ENCODE measurements at regions not wholly inside any gene's neighbourhood (a gene's known extent, or its start where the extent isn't known, plus 50 kb on each side); places are given as distances from the start of the nearest gene placed in this dataset.

DNA sequence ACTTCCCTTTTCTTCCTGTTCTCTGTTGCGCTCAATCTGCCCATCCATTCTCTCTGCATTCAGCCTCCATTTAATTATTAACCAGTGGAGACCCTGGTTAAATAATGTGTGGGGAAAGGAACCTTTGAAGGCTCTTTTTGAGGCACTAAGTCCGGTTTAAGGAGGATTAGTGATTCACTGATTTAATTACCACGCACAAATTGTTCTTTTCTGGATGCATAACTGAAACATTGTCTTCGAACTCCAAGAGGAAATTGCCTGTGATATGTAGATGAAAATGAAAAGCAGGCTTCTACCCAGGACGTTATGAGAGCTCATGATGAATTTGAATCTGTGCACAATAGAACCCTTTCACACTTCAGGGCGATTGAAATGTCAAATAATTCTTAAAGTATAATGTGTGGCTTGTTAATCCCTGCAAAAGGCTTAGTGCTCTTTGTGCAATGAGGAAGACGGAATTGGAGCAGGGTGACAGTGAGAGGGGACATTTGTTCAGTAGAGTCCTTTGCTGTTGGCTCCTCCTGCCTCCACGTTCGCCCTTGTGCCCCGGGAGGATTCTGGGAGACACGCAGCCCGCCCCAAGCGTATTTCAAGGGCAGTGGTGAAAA lies 51.1 kb upstream of the ZNF236 start:
- in situ Hi-C loops (cut with HindIII; ENCODE audit: low pct_unique_long_range_greater_than_20kb, low sequenced_read_pairs) = no loop called here
- DNase-seq (ENCODE audit: low read depth, low spot score) = peak; percentile 93

GRCh38 chr18:76767954-76768353 lies 54.4 kb upstream of the ZNF236 start:
- no peak for DNase-seq (ENCODE audit: low read depth, low spot score)
- in situ Hi-C loops (cut with HindIII; ENCODE audit: low pct_unique_long_range_greater_than_20kb, low sequenced_read_pairs) = no loop called here

DNA sequence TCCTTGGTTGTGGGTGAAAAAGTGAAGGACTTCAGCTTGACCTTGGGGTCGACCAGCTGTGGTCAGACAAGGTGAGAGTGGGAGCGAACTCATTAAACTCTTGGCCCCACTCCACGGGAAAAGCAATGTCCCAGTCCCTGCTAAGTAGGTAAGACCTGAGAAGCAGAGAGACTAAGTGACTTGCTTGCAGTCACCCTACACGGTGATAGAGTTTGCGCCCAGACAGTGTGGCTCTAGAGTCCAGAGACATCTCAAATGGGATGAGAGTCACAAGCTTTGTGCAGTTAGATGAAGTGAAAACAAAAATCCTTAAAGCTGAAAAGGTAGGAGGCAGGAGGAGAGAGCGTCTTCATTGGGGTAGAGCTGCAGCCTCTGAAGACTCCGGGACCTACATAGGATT lies 55.9 kb upstream of the ZNF236 start:
- in situ Hi-C loops (cut with HindIII; ENCODE audit: low pct_unique_long_range_greater_than_20kb, low sequenced_read_pairs) = no loop called here
- no peak for DNase-seq (ENCODE audit: low read depth, low spot score)

DNA sequence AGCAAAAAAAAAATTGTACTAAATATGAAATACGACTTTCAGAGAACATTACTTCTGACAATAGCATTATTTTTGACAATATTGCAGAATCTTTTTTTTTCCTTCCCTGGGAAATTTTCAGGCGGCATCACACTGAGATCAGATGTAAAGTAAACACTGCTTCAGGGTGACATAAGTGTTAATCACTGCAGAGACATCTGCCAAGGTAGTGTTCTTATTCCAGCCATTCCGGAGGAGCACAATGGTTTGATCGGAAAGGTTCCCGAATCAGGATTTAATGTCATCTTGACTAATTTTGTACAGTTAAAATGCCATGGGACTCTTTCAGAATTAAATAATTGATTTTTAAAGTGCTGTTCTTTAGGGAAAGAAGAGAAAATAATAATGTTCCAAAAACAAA lies 56.7 kb upstream of the ZNF236 start:
- no peak for DNase-seq (ENCODE audit: low read depth, low spot score)
- in situ Hi-C loops (cut with HindIII; ENCODE audit: low pct_unique_long_range_greater_than_20kb, low sequenced_read_pairs) = no loop called here

- DNase-seq (ENCODE audit: low read depth, low spot score) = no peak
- in situ Hi-C loops (cut with HindIII; ENCODE audit: low pct_unique_long_range_greater_than_20kb, low sequenced_read_pairs) = no loop called here
Measured at GRCh38 chr18:76764291-76764901, 58.0 kb upstream of the ZNF236 start.

GRCh38 chr18:76759056-76759455 lies 63.3 kb upstream of the ZNF236 start:
- in situ Hi-C loops (cut with HindIII; ENCODE audit: low pct_unique_long_range_greater_than_20kb, low sequenced_read_pairs) = no loop called here
- no peak for DNase-seq (ENCODE audit: low read depth, low spot score)

GRCh38 chr18:76757925-76758324 lies 64.4 kb upstream of the ZNF236 start:
- no peak for DNase-seq (ENCODE audit: low read depth, low spot score)
- in situ Hi-C loops (cut with HindIII; ENCODE audit: low pct_unique_long_range_greater_than_20kb, low sequenced_read_pairs) = no loop called here

DNA sequence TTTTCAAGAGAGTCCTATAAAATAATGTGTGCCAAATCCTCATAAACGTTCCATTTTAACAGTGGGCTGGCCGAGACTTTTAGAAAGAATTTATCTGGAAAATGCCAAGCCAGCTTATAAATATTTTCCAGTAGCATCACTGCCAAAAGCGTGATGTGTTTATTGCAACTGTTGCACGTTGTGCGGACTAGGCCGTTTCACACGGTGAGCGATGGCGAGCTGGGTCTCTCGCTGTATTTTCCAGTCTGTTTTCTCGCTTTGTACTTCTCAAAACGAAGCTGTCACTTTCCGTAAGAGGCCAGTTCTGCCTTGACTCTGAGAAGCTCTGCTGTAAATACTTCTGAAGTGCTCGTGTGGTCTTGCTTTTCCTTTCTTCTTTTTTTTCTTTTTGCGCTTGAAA lies 65.0 kb upstream of the ZNF236 start:
- in situ Hi-C loops (cut with HindIII; ENCODE audit: low pct_unique_long_range_greater_than_20kb, low sequenced_read_pairs) = no loop called here
- no peak for DNase-seq (ENCODE audit: low read depth, low spot score)

DNA sequence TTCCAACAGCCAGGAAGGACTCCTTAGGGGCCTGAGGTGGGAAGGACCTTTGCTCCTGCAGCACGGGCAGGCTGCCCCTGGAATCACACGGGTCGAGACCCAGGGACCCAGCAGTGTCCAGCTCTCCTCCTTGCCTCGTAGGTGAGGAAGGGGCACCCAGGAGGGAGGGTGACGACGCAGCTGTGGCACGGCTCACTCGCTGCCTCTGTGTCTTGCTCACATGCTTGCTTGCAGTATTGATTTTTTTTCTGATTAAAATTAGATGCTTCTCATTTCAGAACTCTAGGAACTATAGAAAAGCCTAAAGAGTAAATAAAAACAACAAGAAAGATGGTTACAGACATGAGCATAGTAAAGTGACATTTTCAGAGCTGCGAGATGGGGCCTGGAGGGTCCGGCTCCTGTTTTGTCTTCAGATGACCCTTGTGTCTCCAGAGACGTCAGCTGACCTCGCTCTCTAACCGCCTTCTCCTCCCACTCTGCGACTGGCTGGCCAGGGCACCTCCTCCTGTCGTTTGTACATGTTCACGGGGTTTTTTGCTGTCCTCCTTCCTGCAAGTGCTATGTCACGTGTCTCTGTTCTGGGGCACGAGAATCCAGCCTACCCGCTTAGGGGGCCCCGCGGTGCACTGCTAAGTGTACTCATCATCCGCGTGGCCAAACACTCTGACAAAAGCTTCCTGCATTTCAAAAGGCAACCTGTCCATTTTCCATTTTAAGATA lies 65.7 kb upstream of the ZNF236 start:
- in situ Hi-C loops (cut with HindIII; ENCODE audit: low pct_unique_long_range_greater_than_20kb, low sequenced_read_pairs) = no loop called here
- DNase-seq (ENCODE audit: low read depth, low spot score) = peak; percentile 4

GRCh38 chr18:76754351-76754750 lies 68.0 kb upstream of the ZNF236 start:
- no peak for DNase-seq (ENCODE audit: low read depth, low spot score)
- in situ Hi-C loops (cut with HindIII; ENCODE audit: low pct_unique_long_range_greater_than_20kb, low sequenced_read_pairs) = no loop called here

DNA sequence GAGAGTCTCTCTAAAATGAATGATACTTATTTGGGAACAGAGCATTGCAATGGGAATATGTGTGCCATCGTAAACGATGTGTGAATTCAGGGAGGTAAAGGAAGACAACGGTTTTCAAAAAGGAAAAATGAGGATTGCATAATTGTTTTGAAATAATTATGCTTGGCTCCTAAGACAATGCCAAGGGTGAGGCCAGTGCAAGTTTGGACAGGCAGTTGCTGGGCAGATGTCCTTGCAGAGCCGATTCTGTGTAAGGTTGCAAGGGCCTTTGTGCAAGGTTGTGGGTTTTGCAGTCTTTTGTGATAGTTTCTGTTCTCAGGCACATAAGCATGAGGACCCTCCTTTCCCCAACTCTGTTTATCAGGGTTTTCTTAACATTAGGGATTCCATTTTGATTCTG lies 70.0 kb upstream of the ZNF236 start:
- in situ Hi-C loops (cut with HindIII; ENCODE audit: low pct_unique_long_range_greater_than_20kb, low sequenced_read_pairs) = no loop called here
- no peak for DNase-seq (ENCODE audit: low read depth, low spot score)

DNA sequence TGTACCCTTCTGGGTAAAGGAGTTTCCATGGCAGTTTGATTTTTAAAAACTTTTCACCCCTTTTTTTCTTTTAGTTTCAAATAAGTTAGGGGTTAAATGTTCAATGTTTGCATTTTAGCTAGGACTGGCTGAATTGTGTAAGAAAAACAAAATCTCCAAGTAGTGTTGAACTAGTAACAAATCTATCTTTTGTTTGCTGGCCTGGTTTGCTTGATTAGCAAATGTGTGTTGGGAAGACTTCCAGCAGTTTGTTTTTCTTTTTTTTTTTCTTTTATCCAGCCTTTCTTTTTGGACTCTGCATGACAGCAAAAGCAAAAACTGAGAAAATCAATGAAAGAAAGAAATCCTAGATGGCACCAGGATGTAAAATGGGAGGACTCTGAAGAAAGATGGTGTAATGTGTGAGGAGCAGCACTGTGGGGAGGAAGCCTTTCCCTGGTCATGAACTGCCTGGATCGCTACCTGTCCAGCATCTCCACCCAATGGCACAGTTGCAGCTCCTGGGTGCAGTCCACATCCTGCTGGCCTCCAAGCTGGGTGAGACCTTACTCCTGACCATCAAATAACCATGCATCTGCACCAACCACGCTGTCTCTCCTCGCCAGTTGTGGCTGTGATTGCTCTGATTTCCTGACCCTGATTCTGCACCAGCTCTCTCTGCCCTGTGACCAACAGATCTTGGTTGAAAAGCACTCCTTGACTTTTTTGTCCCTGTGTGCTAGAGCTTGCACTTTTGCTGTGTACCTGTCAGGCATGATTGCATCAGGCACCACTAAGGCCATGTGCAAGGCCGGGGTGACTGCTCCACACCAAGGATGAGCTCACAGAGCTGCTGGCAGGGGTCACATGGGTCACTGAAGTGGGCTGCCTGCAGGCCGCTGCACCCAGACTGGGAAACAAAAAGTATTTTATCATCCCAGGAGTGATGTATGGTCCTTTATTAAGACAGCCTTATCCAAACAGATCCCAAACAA lies 71.2 kb upstream of the ZNF236 start:
- in situ Hi-C loops (cut with HindIII; ENCODE audit: low pct_unique_long_range_greater_than_20kb, low sequenced_read_pairs) = no loop called here
- no peak for DNase-seq (ENCODE audit: low read depth, low spot score)

DNA sequence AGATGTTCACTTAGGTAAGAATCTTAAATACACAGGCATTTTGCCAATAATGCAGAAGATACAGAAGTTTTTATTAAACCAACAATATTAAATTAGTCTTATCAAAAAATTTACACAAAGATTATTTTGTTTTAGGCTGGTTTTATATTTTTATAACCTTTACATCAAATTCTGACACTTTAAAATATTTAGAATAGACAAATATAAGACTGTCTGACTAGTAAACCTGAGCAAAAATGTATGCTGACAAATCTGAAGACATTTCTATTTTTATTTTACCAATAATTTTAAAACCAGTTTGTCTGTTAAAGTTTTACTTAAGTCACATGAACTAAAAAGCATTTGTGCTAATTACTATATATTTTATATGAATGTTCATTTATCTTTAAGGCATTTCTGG lies 72.1 kb upstream of the ZNF236 start:
- DNase-seq (ENCODE audit: low read depth, low spot score) = no peak
- in situ Hi-C loops (cut with HindIII; ENCODE audit: low pct_unique_long_range_greater_than_20kb, low sequenced_read_pairs) = no loop called here

DNA sequence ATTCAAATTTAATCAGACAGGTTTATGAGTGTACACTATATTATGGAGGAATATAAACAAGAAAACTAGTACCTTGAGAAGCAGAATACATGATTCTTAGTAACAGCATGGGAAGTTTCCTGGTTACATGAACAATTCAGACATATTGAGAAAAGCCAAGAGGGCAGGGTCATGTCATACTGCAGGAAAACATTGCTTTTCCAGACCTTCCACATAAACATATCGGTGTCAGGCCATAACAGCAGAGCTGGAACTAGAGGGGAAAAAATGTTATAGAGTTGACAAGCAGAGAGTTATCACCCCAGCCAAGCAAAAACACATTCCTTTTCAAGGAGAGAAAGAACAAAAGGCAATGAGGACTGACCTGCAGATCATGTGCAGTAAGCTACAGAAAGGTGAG lies 74.7 kb upstream of the ZNF236 start:
- no peak for DNase-seq (ENCODE audit: low read depth, low spot score)
- in situ Hi-C loops (cut with HindIII; ENCODE audit: low pct_unique_long_range_greater_than_20kb, low sequenced_read_pairs) = no loop called here

- in situ Hi-C loops (cut with HindIII; ENCODE audit: low pct_unique_long_range_greater_than_20kb, low sequenced_read_pairs) = no loop called here
Measured at GRCh38 chr18:76741346-76741745, 81.0 kb upstream of the ZNF236 start.

DNA sequence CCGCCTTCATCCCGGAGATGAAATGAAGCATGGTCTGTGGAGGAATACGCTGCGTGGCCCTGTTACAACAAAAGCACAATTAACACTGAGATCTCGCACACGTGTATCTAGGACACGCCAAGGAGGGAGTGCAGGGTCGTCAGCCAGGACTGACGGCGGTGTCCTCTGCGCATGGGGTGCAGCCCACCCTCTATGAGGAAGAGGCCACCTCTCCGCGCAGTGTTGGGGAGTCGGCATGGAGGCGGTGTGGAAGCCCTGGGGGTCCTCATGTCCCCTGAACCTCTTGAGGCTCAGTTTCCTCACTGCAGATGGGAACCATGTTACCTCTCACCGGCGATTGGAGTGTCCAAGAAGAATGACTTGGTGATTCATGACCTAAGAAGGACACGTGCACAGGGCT lies 86.0 kb upstream of the ZNF236 start:
- in situ Hi-C loops (cut with HindIII; ENCODE audit: low pct_unique_long_range_greater_than_20kb, low sequenced_read_pairs) = no loop called here
- no peak for DNase-seq (ENCODE audit: low read depth, low spot score)

More at GRCh38 chr18:76741346-76741745, 81.0 kb upstream of the ZNF236 start:
- DNase-seq (ENCODE audit: low read depth, low spot score) = no peak

DNA sequence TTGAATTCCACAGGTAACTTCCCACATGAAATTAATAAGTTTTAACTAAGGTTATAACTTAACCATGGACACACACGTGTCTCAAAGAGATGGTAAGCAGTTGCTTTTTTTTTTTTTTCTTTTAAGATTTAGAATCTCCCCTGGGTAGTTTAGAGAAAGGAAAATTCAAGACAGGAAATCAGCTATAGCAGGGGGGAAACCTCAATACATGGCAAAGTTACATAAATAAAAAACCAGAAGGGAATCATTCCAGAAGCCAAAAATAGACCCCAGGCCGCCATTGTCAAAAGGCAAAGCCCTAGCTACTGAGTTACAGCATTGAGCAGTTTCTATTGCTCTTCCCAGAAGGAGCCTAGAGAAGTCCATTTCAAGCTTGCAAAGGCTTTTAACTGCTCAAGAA lies 91.5 kb upstream of the ZNF236 start:
- in situ Hi-C loops (cut with HindIII; ENCODE audit: low pct_unique_long_range_greater_than_20kb, low sequenced_read_pairs) = no loop called here
- DNase-seq (ENCODE audit: low read depth, low spot score) = no peak

GRCh38 chr18:76727589-76727988 lies 94.8 kb upstream of the ZNF236 start:
- in situ Hi-C loops (cut with HindIII; ENCODE audit: low pct_unique_long_range_greater_than_20kb, low sequenced_read_pairs) = no loop called here
- no peak for DNase-seq (ENCODE audit: low read depth, low spot score)
